ENCODE measurements at regions not wholly inside any gene's neighbourhood (a gene's known extent, or its start where the extent isn't known, plus 50 kb on each side); places are given as distances from the start of the nearest gene placed in this dataset.

- H3K4me3 ChIP-seq (replicated peaks; ENCODE audit: low read depth, low read length), result no peak overlapping the region
- TF ChIP-seq CTCF (IDR thresholded peaks at IDR 0.05; ENCODE audit: insufficient read depth, low read length, poor library complexity, severe bottlenecking), result no peak
- H3K36me3 ChIP-seq (ENCODE audit: control insufficient read depth, insufficient read depth, low read length), result no peaks in the 10 kb centered on the region
- DNase-seq (ENCODE audit: extremely low read depth, insufficient read length), result no peak
- H3K27me3 ChIP-seq (replicated peaks; ENCODE audit: control insufficient read depth, insufficient read depth, low read length), result no peaks in the 10 kb centered on the region
Measured at GRCh38 chr11:134655189-134655989, 243.3 kb upstream of the B3GAT1 start.

- DNase-seq (ENCODE audit: extremely low read depth, insufficient read length), result no peak
- Histone ChIP-seq H3K36me3 (ENCODE audit: control insufficient read depth, insufficient read depth, low read length) (no peaks in the 10 kb centered on the region), H3K4me3 (replicated peaks; ENCODE audit: low read depth, low read length) (no peak overlapping the region), H3K27me3 (replicated peaks; ENCODE audit: control insufficient read depth, insufficient read depth, low read length) (no peaks in the 10 kb centered on the region)
- TF ChIP-seq CTCF (IDR thresholded peaks at IDR 0.05; ENCODE audit: insufficient read depth, low read length, poor library complexity, severe bottlenecking), result no peak
Measured at GRCh38 chr11:134654161-134654915, 242.3 kb upstream of the B3GAT1 start.

GRCh38 chr11:134652586-134653255 lies 240.7 kb upstream of the B3GAT1 start:
- Histone ChIP-seq H3K4me3 (replicated peaks; ENCODE audit: low read depth, low read length) (no peak overlapping the region), H3K27me3 (replicated peaks; ENCODE audit: control insufficient read depth, insufficient read depth, low read length) (no peaks in the 10 kb centered on the region), H3K36me3 (ENCODE audit: control insufficient read depth, insufficient read depth, low read length) (no peaks in the 10 kb centered on the region)
- no peak for DNase-seq (ENCODE audit: extremely low read depth, insufficient read length)
- TF ChIP-seq CTCF (IDR thresholded peaks at IDR 0.05; ENCODE audit: insufficient read depth, low read length, poor library complexity, severe bottlenecking), result no peak

- no peak for TF ChIP-seq CTCF (IDR thresholded peaks at IDR 0.05; ENCODE audit: insufficient read depth, low read length, poor library complexity, severe bottlenecking)
- H3K36me3 ChIP-seq (ENCODE audit: control insufficient read depth, insufficient read depth, low read length), result no peaks in the 10 kb centered on the region
- no peak for DNase-seq (ENCODE audit: extremely low read depth, insufficient read length)
- peaks cover 3% of the 10 kb centered on the region; the same call in 1 of the 2 replicates for H3K27me3 ChIP-seq (replicated peaks; ENCODE audit: control insufficient read depth, insufficient read depth, low read length)
- H3K4me3 ChIP-seq (replicated peaks; ENCODE audit: low read depth, low read length), result no peak overlapping the region
Measured at GRCh38 chr11:134647066-134647743, 235.2 kb upstream of the B3GAT1 start.

GRCh38 chr11:134646561-134646960 lies 234.5 kb upstream of the B3GAT1 start:
- Histone ChIP-seq H3K27me3 (replicated peaks; ENCODE audit: control insufficient read depth, insufficient read depth, low read length) (peaks cover 3% of the 10 kb centered on the region; the same call in 1 of the 2 replicates), H3K36me3 (ENCODE audit: control insufficient read depth, insufficient read depth, low read length) (no peaks in the 10 kb centered on the region), H3K4me3 (replicated peaks; ENCODE audit: low read depth, low read length) (no peak overlapping the region)
- DNase-seq (ENCODE audit: extremely low read depth, insufficient read length), result no peak
- TF ChIP-seq CTCF (IDR thresholded peaks at IDR 0.05; ENCODE audit: insufficient read depth, low read length, poor library complexity, severe bottlenecking), result no peak
